ENCODE measurements at regions not wholly inside any gene's neighbourhood (a gene's known extent, or its start where the extent isn't known, plus 50 kb on each side); places are given as distances from the start of the nearest gene placed in this dataset.

DNA sequence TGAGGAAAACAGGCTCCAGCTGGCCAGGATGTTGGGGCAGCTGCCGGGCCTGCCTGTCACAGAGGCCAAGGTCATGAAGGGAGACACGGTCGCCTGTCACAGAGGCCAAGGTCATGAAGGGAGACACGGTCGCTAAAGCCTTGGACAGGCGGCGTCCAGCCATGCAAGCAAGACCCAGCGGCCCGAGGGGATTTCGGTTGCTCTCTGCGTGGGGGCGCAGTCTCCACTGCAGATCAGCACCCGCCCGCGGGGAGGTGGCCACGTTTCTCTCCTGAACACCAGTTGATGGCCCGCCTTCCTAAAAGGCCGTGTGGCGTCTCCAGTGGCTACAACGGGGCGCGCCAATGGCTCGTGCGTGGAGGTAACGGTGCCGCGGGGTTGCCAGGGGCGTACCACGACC is 67.0 kb upstream of the PCGF5 start:
- POLR2A ChIA-PET: no interaction called here
- intact Hi-C loops (cut with micrococcal nuclease): no loop called here
- Histone ChIP-seq H3K27me3 (ENCODE audit: control insufficient read depth in 2 of 2, insufficient read depth in 2 of 2, low read length in 2 of 2) (no peaks in the 10 kb centered on the region), H3K4me3 (ENCODE audit: low read length) (no peak overlapping the region), H3K9me3 (ENCODE audit: control insufficient read depth in 2 of 3, low read length in 3 of 3) (no peaks in the 10 kb centered on the region), H3K36me3 (ENCODE audit: control insufficient read depth in 2 of 3, insufficient read depth in 3 of 3, low read length in 3 of 3) (no peaks in the 10 kb centered on the region), H3K27ac (ENCODE audit: low read depth, low read length) (no peak overlapping the region), H3K4me1 (ENCODE audit: control insufficient read depth in 2 of 2, insufficient read depth in 2 of 2, low read length in 2 of 2) (no peaks in the 10 kb centered on the region)
- Mint-ChIP-seq H3K27ac (no peak overlapping the region), H3K36me3 (peaks cover 0 to 2% (median 0%) of the 10 kb centered on the region in 5 donors), H3K4me1 (peaks cover 0 to 4% (median 0%) of the 10 kb centered on the region in 7 donors), H3K4me3 (no peak overlapping the region), H3K9me3 (peaks cover 0 to 4% (median 0%) of the 10 kb centered on the region in 11 donors), H3K27me3 (peaks cover 0 to 20% (median 0%) of the 10 kb centered on the region in 5 donors)
- CTCF ChIA-PET: no interaction called here
- ATAC-seq (no peak), DNase-seq (no peak)

GRCh38 chr10:91154842-91155241 is 65.6 kb upstream of the PCGF5 start:
- intact Hi-C loops (cut with micrococcal nuclease): no loop called here
- H3K36me3 ChIP-seq (ENCODE audit: control insufficient read depth in 2 of 3, insufficient read depth in 3 of 3, low read length in 3 of 3): no peaks in the 10 kb centered on the region
- no peak overlapping the region for H3K27ac ChIP-seq (ENCODE audit: low read depth, low read length)
- Mint-ChIP-seq H3K36me3 (peaks cover 0 to 2% (median 0%) of the 10 kb centered on the region in 5 donors), H3K27ac (no peak overlapping the region), H3K27me3 (peaks cover 0 to 14% (median 0%) of the 10 kb centered on the region in 5 donors), H3K4me1 (peaks cover 0 to 11% (median under 1%) of the 10 kb centered on the region in 7 donors), H3K4me3 (no peak overlapping the region), H3K9me3 (peaks cover 0 to 4% (median 0%) of the 10 kb centered on the region in 11 donors)
- no peak overlapping the region for H3K4me3 ChIP-seq (ENCODE audit: low read length)
- no peaks in the 10 kb centered on the region for H3K9me3 ChIP-seq (ENCODE audit: control insufficient read depth in 2 of 3, low read length in 3 of 3)
- H3K27me3 ChIP-seq (ENCODE audit: control insufficient read depth in 2 of 2, insufficient read depth in 2 of 2, low read length in 2 of 2): no peaks in the 10 kb centered on the region
- ChIA-PET CTCF (no interaction called here), POLR2A (interaction anchor here (1.3 to 1.7 kb wide), 2 partner anchors 9 to 11 kb away, joined by 3 to 5 read pairs; no protein-coding TSS in a partner anchor)
- ATAC-seq: no peak
- no peak for DNase-seq
- H3K4me1 ChIP-seq (ENCODE audit: control insufficient read depth in 2 of 2, insufficient read depth in 2 of 2, low read length in 2 of 2): no peaks in the 10 kb centered on the region

GRCh38 chr10:91156196-91156595 is 64.3 kb upstream of the PCGF5 start:
- no peak for DNase-seq
- Histone ChIP-seq H3K9me3 (ENCODE audit: control insufficient read depth in 2 of 3, low read length in 3 of 3) (no peaks in the 10 kb centered on the region), H3K4me1 (ENCODE audit: control insufficient read depth in 2 of 2, insufficient read depth in 2 of 2, low read length in 2 of 2) (peaks cover 0 to under 1% of the 10 kb centered on the region in 2 donors), H3K27ac (ENCODE audit: low read depth, low read length) (no peak overlapping the region), H3K36me3 (ENCODE audit: control insufficient read depth in 2 of 3, insufficient read depth in 3 of 3, low read length in 3 of 3) (no peaks in the 10 kb centered on the region), H3K27me3 (ENCODE audit: control insufficient read depth in 2 of 2, insufficient read depth in 2 of 2, low read length in 2 of 2) (no peaks in the 10 kb centered on the region), H3K4me3 (ENCODE audit: low read length) (no peak overlapping the region)
- H3K4me1 Mint-ChIP-seq: peaks cover 0 to 12% (median 10%) of the 10 kb centered on the region in 7 donors
- POLR2A ChIA-PET: no interaction called here
- peaks cover 0 to 4% (median 0%) of the 10 kb centered on the region in 11 donors for H3K9me3 Mint-ChIP-seq
- H3K36me3 Mint-ChIP-seq: peaks cover 0 to 2% (median 0%) of the 10 kb centered on the region in 5 donors
- no peak for ATAC-seq
- intact Hi-C loops (cut with micrococcal nuclease): no loop called here
- CTCF ChIA-PET: no interaction called here
- peak overlapping the region in 1 of 9 donors; percentile 1 for H3K27ac Mint-ChIP-seq
- H3K4me3 Mint-ChIP-seq: no peak overlapping the region
- H3K27me3 Mint-ChIP-seq: peaks cover 0 to 16% (median 0%) of the 10 kb centered on the region in 5 donors

GRCh38 chr10:91159254-91159783 is 61.1 kb upstream of the PCGF5 start:
- ATAC-seq (no peak), DNase-seq (no peak)
- H3K9me3 Mint-ChIP-seq: peaks cover 0 to 4% (median 0%) of the 10 kb centered on the region in 11 donors
- ChIA-PET CTCF (interaction anchor here (0.7 to 1.7 kb wide), 2 partner anchors 92 to 153 kb away, joined by 3 to 5 read pairs; no protein-coding TSS in a partner anchor), POLR2A (interaction anchor here (0.6 kb wide), 1 partner anchor 92 kb away, joined by 6 read pairs; no protein-coding TSS in a partner anchor)
- no peak overlapping the region for H3K4me3 Mint-ChIP-seq
- H3K4me1 Mint-ChIP-seq: peaks cover 14 to 28% (median 24%) of the 10 kb centered on the region in 7 donors
- no peaks in the 10 kb centered on the region for H3K27me3 ChIP-seq (ENCODE audit: control insufficient read depth in 2 of 2, insufficient read depth in 2 of 2, low read length in 2 of 2)
- H3K9me3 ChIP-seq (ENCODE audit: control insufficient read depth in 2 of 3, low read length in 3 of 3): no peaks in the 10 kb centered on the region
- H3K27ac ChIP-seq (ENCODE audit: low read depth, low read length): no peak overlapping the region
- no peaks in the 10 kb centered on the region for H3K36me3 ChIP-seq (ENCODE audit: control insufficient read depth in 2 of 3, insufficient read depth in 3 of 3, low read length in 3 of 3)
- peaks cover 0 to 4% (median 0%) of the 10 kb centered on the region in 5 donors for H3K36me3 Mint-ChIP-seq
- H3K4me1 ChIP-seq (ENCODE audit: control insufficient read depth in 2 of 2, insufficient read depth in 2 of 2, low read length in 2 of 2): peaks cover 8 to 10% of the 10 kb centered on the region in 2 donors
- intact Hi-C loops (cut with micrococcal nuclease): no loop called here
- H3K27me3 Mint-ChIP-seq: peaks cover 0 to 18% (median 0%) of the 10 kb centered on the region in 5 donors
- H3K27ac Mint-ChIP-seq: no peak overlapping the region
- H3K4me3 ChIP-seq (ENCODE audit: low read length): no peak overlapping the region

- peak overlapping the region; percentile 88 to 94 (median 91) for H3K27ac Mint-ChIP-seq
- intact Hi-C loops (cut with micrococcal nuclease): loop anchor here (1.0 to 10.0 kb wide), 13 partner anchors 75 to 1907 kb away; partner anchors contain the start of genes BTAF1 (in 1 of the 2), CPEB3 (in 1 of the 2), FGFBP3 (in 1 of the 2) and HECTD2 (in 1 of the 2)
- peaks cover 0 to 8% (median under 1%) of the 10 kb centered on the region in 5 donors for H3K36me3 Mint-ChIP-seq
- peak overlapping the region; percentile 77 to 95 (median 88) for H3K4me3 Mint-ChIP-seq
- peak in 4 of 9 donors; percentile 12 to 19 (median 14) for DNase-seq
- Histone ChIP-seq H3K4me3 (ENCODE audit: low read length) (peak overlapping the region; percentile 71), H3K27ac (ENCODE audit: low read depth, low read length) (peak overlapping the region; percentile 92), H3K27me3 (ENCODE audit: control insufficient read depth in 2 of 2, insufficient read depth in 2 of 2, low read length in 2 of 2) (no peaks in the 10 kb centered on the region), H3K4me1 (ENCODE audit: control insufficient read depth in 2 of 2, insufficient read depth in 2 of 2, low read length in 2 of 2) (peaks cover 8 to 20% of the 10 kb centered on the region in 2 donors), H3K36me3 (ENCODE audit: control insufficient read depth in 2 of 3, insufficient read depth in 3 of 3, low read length in 3 of 3) (no peaks in the 10 kb centered on the region), H3K9me3 (ENCODE audit: control insufficient read depth in 2 of 3, low read length in 3 of 3) (no peaks in the 10 kb centered on the region)
- H3K27me3 Mint-ChIP-seq: peaks cover 0 to 22% (median 0%) of the 10 kb centered on the region in 5 donors
- ChIA-PET CTCF (interaction anchor here (0.7 to 1.3 kb wide), 2 partner anchors 44 to 240 kb away, joined by 3 read pairs; no protein-coding TSS in a partner anchor), POLR2A (interaction anchor here (0.7 to 3.5 kb wide), 15 partner anchors 12 to 762 kb away, joined by 3 to 22 read pairs (median 4); partner anchors contain the start of genes BTAF1 and PCGF5)
- H3K9me3 Mint-ChIP-seq: peaks cover 0 to 4% (median 0%) of the 10 kb centered on the region in 11 donors
- peaks cover 19 to 48% (median 38%) of the 10 kb centered on the region in 7 donors for H3K4me1 Mint-ChIP-seq
- no peak for ATAC-seq
These were observed 58.4 kb upstream of the PCGF5 start for GRCh38 chr10:91162050-91162494.

DNA sequence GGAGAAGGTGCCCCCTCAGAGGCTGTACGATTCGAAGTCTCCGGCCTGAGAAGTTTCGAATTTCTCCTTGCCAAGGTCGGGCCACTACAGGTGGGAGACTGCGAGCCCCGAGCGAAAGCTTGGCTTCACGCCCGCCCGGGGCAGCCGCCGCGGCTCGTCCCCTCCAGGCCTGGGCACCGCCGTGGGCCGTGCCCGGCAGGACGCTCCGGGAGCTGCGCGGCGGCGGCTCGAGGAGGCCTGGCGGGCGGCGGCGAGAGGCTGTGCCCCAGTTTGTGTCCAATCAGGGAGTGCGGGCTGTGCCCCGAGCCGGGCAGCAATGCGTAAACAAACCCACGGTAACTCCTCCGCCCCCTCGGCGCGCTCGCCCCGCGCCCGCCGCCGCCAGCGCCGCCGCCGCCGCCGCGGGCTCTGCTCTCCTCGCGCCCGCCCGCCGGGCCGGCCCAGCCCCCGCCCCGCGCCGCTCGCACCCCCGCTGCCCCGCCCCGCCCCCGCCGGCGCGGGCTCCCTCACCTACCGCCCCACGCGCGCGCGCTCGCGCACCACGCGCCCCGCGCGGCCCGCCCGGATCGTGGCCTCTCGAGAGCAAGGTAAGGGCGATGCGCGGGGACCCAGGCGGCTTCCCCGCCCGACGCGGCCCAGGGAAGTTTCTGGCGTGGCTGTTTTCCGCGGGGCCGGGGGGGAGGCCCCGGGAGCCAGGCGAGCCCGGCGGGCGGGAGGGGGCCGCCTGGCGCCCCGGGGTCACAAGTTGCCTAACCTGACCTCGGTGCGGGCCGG is 57.8 kb upstream of the PCGF5 start:
- Histone ChIP-seq H3K27me3 (ENCODE audit: control insufficient read depth in 2 of 2, insufficient read depth in 2 of 2, low read length in 2 of 2) (no peaks in the 10 kb centered on the region), H3K4me3 (ENCODE audit: low read length) (peak overlapping the region; percentile 74), H3K27ac (ENCODE audit: low read depth, low read length) (peak overlapping the region; percentile 96), H3K4me1 (ENCODE audit: control insufficient read depth in 2 of 2, insufficient read depth in 2 of 2, low read length in 2 of 2) (peaks cover 8 to 20% of the 10 kb centered on the region in 2 donors), H3K9me3 (ENCODE audit: control insufficient read depth in 2 of 3, low read length in 3 of 3) (no peaks in the 10 kb centered on the region), H3K36me3 (ENCODE audit: control insufficient read depth in 2 of 3, insufficient read depth in 3 of 3, low read length in 3 of 3) (no peaks in the 10 kb centered on the region)
- H3K9me3 Mint-ChIP-seq: peaks cover 0 to 7% (median 0%) of the 10 kb centered on the region in 11 donors
- peak overlapping the region; percentile 88 to 96 (median 92) for H3K27ac Mint-ChIP-seq
- intact Hi-C loops (cut with micrococcal nuclease): loop anchor here (1.0 to 10.0 kb wide), 19 partner anchors 36 to 1908 kb away; partner anchors contain the start of genes HECTD2 (in 2 of the 2), PCGF5 (in 2 of the 2), BTAF1 (in 1 of the 2) and CPEB3 (in 1 of the 2)
- peak; percentile 78 to 86 (median 83) for DNase-seq
- peaks cover 22 to 54% (median 44%) of the 10 kb centered on the region in 7 donors for H3K4me1 Mint-ChIP-seq
- H3K4me3 Mint-ChIP-seq: peak overlapping the region; percentile 77 to 95 (median 90)
- peak; percentile 79 for ATAC-seq
- peaks cover 0 to 19% (median 0%) of the 10 kb centered on the region in 5 donors for H3K27me3 Mint-ChIP-seq
- peaks cover 0 to 7% (median 7%) of the 10 kb centered on the region in 5 donors for H3K36me3 Mint-ChIP-seq
- ChIA-PET CTCF (interaction anchor here (0.9 to 1.3 kb wide), 4 partner anchors 20 to 241 kb away, joined by 3 to 7 read pairs (median 3); no protein-coding TSS in a partner anchor), POLR2A (interaction anchor here (0.8 to 3.5 kb wide), 27 partner anchors 8 to 1686 kb away, joined by 3 to 22 read pairs (median 4); partner anchors contain the start of genes BTAF1, EXOC6 and PCGF5)
